ENCODE measurements at regions not wholly inside any gene's neighbourhood (a gene's known extent, or its start where the extent isn't known, plus 50 kb on each side); places are given as distances from the start of the nearest gene placed in this dataset.

- TF ChIP-seq ATF2 (CRISPR knock-in tag; IDR thresholded peaks at IDR 0.05) (no peak), ZNF408 (CRISPR knock-in tag; IDR thresholded peaks at IDR 0.05; ENCODE audit: low read depth) (no peak), TFAP4 (CRISPR knock-in tag; IDR thresholded peaks at IDR 0.05; ENCODE audit: borderline replicate concordance) (peak; percentile 56), PREB (CRISPR knock-in tag; IDR thresholded peaks at IDR 0.05) (no peak), ZFP30 (CRISPR knock-in tag; IDR thresholded peaks at IDR 0.05; ENCODE audit: borderline replicate concordance) (no peak), RBM17 (IDR thresholded peaks at IDR 0.05; ENCODE audit: borderline replicate concordance, low read depth, low read length) (no peak), ZNF444 (CRISPR knock-in tag; IDR thresholded peaks at IDR 0.05) (peak; percentile 85), CCAR2 (IDR thresholded peaks at IDR 0.05; ENCODE audit: low read depth, low read length) (no peak), ZNF217 (CRISPR knock-in tag; IDR thresholded peaks at IDR 0.05) (no peak), POLR2A (conservative IDR thresholded peaks at IDR 0.05) (no peak), ZNF436 (CRISPR knock-in tag; IDR thresholded peaks at IDR 0.05) (no peak), EP300 (IDR thresholded peaks at IDR 0.05; ENCODE audit: low read length) (peak; percentile 82), BRF2 (IDR thresholded peaks at IDR 0.05; ENCODE audit: borderline replicate concordance, insufficient read depth, insufficient read length) (no peak), CHCHD3 (CRISPR knock-in tag; IDR thresholded peaks at IDR 0.05) (no peak), MLLT1 (IDR thresholded peaks at IDR 0.05) (no peak), THAP12 (CRISPR knock-in tag; IDR thresholded peaks at IDR 0.05) (no peak), MECOM (CRISPR knock-in tag; IDR thresholded peaks at IDR 0.05) (peak; percentile 64; the same call in 1 of the 2 replicates), CREB1 (IDR thresholded peaks at IDR 0.05) (peak; percentile 67; the same call in 1 of the 2 replicates), CREB1 (CRISPR knock-in tag; IDR thresholded peaks at IDR 0.05) (peak; percentile 58; the same call in 1 of the 2 replicates)
Measured at GRCh38 chr3:135513106-135514059, 452.1 kb upstream of the PPP2R3A start (continued).

Data from K562 (cell line).